Occipital lobe (tissue), 1 donor: ENCODE measurements at regions not wholly inside any gene's neighbourhood (a gene's known extent, or its start where the extent isn't known, plus 50 kb on each side); places are given as distances from the start of the nearest gene placed in this dataset.
"Not testable (repeated sequence)": the region's sequence is repeated elsewhere in the genome, so short reads cannot be mapped to it uniquely, and the experiment has no call there.

Experiments used
- DNase-seq: peaks from one replicate; lab custom pipeline; 2025; lab: John Stamatoyannopoulos, UW

DNA sequence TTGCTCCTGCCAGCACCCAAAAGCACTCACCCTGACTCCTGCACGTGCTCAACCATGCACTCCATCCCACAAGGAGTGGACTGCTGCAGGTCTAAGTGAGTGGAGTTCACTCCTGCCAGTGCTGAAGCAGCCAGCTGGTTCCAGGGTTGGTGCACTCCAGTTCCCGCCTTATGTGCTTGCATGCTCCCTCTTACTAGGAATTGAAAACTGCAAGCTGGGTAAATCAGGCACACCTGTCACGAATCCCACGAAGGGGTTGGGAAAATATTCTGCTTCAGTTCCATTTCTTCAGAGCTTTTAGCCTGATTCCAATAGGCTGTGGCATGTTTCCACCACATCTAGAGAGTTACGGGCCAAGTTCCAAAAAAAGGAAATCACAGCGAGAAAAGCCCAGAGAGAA lies 1365.5 kb upstream of the CHAC2 start:
- no peak for DNase-seq

DNA sequence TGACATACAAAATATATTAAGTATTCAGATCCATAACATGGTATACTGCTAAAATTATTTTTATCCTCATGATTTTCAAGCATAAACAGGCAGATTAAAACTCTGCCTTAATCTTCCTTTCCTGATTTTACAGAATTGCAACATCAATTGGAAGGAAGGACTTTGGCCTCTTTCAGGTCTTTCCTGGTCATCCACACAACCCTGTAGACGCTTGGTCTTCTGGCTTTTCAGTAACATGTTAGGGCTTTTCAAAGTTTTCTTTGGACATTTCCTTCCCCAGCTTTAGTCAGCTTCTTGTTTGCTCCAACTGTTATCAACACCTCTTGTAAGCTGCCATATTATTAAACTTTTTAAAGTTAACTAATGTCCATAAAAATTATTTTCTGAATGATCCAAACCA lies 1364.9 kb upstream of the NRXN1 start:
- no peak for DNase-seq

DNA sequence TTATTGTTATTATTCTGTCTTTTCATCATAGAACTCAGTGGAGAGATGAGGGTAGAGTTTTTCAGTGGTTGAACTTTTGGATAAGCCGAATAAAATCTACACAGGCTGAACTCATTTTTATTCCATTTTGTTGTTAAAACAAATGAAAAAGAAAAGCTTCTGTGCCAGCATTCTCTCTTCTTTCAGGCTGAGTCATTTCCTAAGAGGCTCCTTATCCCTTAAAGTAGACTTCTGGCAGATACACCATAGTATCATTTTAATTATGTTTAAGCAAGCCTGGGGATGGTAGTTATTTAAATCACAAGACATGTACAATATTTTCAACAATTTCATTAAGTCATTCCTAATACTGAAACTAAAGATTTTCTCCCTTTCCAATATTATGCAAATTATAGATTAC lies 1364.0 kb upstream of the NRXN1 start:
- no peak for DNase-seq

DNA sequence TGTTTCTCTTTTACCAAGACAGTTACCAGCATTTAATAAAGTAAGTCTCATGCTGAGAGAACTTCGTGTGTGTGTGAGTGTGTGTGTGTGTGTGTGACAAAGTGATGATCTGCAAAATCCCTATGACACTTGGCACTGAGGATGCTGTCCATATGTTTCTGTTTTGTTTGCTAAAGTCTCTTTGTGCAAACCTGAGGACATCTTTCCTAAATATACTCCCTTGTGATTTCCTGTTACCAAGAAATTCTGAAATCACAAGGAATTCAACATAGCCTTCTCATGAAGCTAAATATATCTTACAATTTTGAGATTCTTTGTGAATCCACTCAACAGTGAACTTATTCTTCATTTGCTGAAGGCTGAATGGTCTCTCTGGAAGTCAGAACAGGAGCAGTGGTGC lies 1359.7 kb upstream of the NRXN1 start:
- no peak for DNase-seq

DNA sequence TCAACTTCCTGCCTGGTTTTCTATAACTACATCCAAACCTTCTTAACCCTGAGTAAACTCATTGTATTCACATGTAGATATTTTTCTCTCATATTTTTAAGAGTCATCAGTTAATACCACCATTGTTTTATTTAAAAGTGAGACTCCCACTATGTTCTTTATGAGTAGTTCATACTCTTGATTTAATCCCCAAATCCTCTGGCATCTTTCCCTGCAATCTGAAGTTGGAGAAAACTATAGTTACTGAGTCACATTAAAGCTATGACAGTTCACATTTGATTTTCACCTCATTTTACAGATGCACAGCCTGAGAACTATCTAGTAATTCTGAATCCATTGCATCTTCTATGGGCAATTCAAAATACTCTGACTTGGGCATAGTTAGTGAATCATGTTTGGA lies 1358.7 kb upstream of the NRXN1 start:
- DNase-seq, result no peak

DNA sequence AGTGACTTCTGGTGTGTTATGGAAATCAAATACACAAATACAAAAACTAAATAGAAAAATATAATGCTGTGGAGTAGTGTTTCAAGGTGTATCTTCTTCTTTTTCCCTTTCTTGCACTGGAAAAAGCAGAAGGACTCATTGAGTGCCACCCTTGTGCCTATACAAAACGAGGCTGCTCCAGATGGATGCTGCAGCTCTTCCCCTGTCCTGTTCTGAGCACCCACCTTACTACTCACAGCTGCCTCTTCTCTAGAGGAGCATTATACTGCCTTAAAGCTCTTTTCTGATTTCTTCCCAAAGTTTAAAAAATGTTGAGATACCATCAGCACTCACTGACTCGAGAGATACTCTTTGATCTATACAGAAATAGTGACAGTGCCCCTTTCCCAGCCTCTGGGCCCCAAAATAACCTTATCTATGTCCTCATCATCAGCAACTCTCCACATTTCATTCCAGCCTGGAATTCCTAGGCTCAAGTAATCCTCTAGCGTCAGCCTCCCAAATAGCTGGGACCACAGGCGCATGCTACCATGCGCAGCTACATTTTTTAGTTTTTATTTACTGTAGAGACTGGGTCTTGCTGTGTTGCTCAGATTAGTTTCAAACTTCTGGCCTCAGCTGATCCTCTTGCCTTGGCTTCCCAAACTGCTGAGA lies 1356.1 kb upstream of the NRXN1 start:
- DNase-seq, result no peak

DNA sequence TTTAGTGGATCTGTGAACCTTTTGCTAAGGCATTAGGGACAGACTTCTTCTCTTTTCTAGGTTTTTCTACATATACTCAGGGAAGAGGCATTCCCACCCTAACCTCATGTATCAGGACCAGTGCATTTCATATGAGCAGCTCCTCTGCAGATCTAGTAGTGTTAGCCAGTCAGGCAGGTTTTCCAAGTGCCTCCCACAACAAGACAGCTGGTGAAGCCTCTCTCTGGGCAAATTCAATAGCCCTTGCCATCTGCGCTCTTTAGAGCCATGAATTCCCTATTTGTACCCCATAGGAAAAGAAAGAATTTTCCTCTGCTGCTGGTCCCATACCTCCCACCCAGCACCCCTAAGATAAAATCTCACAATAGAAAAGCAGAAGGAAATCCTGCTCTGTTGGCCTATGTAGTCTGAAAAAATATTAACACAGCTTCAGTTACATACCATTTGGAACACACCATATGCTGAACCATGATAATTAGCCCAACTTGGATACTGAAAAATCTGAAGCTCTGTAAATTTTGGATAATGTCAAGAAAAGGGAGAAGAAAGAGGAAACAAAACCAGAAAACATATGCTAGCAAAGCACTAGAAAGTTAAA lies 1354.6 kb upstream of the NRXN1 start:
- DNase-seq, result no peak

DNA sequence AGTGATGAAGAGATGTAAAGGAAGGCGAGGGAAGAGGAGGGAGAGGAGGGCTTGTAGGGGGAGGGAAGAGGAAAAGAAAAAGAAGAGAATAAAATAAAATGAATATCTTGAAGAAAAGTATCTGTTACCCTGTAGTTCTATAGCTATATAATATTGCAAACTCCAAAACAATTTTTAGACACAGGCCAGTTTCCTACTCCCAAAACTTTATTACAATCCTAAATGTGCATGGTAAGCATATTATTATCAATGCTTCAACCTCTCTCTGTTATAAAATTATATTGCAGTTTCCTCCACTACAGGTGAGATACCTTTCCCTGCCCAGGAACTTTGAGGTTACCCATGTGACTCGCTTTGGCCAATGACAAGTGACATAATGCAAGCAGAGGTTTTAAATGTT lies 1351.6 kb upstream of the NRXN1 start:
- no peak for DNase-seq

DNA sequence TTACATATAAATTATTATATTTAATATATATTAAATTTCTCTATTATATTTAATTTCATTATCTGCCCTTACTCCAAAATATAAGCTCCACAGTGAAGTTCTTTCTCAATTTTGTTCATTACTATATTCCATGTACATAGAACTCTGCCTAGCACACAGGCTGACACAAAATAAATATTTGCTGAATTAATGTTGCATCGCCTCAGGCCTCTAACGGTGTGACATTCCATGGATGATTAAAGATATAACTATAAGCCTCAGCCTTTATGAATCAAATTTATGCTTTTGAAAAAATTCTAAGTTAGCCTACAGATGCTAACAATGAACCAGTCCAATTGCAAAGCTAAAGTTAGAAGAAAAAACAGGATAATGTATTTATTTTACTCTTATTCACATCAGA lies 1337.2 kb upstream of the NRXN1 start:
- no peak for DNase-seq

DNA sequence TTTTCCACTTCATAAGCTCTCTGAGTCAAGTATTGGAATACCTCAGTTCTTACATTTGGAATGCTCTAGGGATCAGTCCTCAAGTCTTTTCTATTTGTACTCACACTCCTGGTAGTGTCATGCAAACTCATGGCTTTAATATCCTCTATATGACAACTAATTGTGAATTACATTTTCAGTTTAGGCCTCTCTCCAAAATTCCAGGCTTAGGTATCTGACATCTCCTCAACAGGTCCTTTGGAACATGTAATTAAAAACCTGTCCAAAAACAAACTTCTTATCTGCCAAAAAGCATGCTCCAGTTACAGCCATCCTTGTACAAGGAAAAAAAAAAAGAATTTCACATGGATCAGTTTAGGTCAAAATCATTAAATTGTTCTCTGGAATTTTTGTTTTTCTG lies 1336.2 kb upstream of the NRXN1 start:
- DNase-seq, result no peak

DNA sequence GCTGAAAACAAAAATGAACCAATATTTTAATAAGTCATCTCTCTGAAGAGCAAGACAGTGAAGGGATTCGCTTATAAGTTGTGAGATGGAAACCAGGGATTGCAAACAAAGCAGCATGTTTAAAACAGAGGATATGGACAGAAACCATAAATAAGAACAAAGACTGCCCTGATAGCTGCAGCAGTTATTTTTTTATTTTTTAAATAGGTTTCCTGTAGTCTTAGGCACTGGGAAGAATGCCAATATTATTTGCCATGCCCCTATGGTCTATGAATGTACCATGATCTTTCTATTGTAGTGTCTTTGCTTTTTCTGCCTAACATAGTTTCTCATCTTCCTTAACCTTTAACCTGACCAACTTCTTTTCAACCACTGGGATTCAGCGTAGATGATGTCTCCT lies 1334.0 kb upstream of the NRXN1 start:
- no peak for DNase-seq

DNA sequence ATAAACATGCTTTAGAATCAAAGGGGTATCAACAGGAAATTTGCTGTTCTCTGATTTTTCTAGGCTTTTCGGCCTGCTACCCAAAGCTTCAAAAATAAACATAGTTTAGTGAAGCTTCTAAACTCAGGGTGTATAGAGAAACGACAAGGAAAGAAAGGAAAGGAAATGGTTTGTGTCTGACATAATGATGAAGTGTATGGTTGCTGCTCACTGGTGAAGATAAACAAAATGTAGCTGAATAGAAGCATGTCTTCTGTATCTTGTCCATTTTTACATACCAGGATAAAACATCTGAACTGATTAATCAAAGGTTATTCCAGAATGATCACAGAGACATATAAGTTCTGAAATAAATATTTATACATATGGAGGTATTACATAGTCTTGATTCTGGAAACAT lies 1324.6 kb upstream of the NRXN1 start:
- DNase-seq, result no peak

DNA sequence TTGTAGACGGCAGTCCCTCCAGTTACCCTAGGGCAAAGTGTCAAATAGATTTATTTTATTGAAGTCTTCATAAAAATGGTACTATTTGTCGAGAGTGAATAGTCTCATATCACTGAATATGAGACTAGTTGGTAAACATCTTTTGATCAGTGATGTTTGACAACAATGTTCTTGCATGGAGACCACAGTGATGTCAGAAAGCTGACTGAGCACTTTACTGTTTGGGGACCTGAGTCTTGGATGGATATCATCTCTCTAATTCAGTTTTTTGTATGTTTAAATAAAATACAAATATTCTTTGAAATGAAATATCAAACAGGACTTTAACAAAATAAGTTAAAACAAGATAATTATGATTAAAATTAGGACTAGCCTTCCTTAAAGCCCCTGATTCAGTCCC lies 1315.4 kb upstream of the NRXN1 start:
- DNase-seq, result no peak

DNA sequence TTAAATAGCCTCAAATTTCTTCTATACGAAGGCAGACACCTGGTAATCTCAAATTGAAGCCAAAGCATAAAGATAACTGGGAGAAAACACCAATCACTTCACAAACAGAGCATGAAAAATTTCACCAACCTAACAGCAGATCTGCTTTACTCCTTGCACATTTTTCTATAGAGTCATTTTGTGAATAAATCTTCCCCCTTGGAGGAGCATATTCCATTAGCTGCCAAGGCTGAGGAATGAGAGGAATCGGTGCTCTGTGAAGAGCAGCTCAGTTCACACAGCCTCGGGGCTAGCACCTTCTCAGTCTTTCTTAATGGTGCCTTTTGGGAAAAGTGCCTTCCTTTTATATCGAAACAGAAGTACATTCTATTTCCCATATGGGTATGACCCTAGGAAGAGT lies 1313.7 kb upstream of the NRXN1 start:
- DNase-seq, result no peak

DNA sequence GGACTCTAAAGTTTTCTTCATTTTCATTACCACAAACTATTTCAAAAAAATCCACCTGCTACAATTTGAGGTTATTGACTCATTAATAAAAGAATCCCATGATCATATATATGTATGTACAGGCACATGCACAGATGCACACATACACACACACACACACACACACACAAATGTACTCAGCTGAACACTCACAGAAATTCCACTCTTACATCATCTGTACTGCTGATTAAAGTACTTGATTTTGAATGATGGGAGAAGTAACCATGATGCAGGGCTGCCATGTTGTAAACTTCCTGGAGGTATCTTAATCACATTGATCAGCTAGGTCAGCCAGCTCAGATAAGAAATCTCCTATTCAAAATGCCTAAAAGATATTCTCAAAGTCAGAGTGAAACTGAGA lies 1313.2 kb upstream of the NRXN1 start:
- no peak for DNase-seq

DNA sequence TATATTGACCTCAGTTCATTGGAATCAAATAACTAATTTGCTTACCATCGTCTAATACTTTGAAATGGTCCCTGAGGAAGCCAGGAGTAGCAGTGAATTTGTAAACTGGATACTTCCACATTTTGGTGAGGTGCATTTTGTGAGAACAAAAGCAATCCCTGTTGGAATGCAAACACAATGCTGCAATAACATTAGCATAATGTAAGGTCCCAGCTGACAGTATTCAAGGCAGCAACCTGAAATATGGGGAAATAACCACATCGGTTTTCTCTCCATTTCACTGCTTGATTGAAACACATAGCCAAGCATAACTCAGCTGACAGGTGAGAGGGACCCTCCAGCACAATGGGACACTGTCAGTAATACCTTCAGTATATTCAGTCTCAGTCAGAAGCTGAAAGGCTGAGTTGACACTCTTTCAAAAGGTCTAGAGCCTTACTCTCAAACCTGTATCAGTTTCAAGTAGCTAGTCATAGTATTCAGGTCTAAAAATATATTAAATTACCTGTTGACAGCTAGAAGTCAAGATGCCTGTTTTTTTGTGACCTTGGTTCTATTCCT lies 1311.9 kb upstream of the NRXN1 start:
- DNase-seq, result no peak

DNA sequence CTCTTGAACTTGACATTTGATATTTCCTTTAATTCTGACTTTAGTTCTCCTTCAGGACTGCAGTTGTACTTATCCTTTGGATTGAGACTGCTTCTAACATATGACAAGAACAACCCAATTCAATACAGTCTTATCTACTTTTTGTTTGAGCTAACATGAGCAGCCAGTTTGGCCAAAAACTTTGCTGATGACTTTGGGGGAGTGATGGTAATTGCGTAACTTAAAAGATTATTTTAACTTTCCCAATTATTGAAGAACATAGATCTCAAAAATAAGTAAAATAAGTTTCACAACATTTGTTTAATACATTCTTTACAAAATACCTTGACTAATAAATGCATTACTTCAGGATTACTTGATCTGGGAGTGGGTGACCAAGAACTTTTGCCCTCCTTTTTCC lies 1311.1 kb upstream of the NRXN1 start:
- DNase-seq, result no peak

DNA sequence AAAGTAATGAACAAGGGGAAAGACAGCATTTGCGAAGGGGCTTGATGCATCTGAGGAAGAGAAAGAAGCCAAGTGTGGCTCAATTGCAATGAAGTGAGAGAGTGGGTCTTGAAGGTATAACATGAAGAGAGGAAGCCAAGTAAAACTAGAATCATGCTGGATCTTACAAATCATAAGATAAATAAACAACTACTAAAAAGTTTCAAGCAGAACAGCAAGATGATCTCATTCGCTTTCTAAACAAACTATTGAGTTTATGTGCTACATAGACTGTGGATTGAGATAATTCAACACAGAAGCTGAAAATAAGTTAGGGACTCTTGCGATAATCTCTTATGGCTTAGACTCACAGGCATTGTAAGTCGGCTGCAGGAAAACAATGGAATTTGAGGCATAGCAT lies 1310.5 kb upstream of the NRXN1 start:
- no peak for DNase-seq

DNA sequence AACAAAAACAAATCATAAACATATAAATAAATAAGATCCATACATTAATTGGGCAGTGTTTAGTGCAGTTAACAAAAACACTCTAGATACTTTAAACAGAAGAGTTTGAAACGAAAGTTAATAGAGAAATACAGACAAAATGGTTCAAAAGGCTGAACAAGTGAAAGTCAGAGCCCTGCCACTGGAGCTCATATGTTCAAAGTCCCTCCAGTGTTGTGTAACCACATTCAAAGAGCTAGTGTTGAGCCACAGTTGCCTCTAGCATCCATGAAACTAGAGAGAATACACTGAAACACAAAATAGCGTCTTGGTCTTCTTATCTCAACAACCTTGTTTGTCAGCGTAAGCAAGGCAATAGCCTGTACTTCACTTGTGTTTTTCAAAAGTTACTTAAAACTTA lies 1309.8 kb upstream of the NRXN1 start:
- no peak for DNase-seq

DNA sequence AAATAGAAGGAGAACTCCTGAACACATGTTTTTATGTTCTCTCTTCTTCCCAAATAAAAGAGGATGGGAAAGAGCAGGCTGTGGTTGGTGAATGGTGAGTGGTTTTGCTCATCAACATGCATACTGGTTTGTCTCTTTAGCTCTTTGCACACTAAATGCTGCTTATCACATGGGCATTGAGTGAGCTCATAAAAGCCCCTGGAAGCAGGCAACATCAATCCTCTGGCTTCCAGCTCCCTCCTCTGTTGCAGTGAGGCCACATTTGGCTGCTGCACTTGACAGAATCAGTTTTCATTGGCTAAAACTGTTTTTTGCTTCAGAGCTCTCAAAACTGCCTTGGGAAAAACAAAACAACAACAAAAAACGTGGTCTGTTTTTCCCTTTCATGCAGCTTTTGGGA lies 1308.2 kb upstream of the NRXN1 start:
- DNase-seq, result no peak

DNA sequence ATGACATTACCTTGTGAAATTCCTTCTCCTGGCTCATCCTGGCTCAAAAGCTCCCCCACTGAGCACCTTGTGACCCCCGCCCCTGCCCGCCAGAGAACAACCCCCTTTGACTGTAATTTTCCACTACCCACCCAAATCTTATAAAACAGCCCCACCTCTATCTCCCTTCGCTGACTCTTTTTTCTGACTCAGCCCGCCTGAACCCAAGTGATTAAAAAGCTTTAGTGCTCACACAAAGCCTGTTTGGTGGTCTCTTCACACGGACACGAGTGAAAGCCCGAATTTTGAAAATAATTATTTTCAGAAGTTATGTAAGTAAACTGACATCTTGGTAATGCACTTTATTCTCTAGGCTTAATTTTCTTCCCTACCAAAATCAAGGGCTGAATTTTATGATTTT lies 1305.9 kb upstream of the NRXN1 start:
- DNase-seq, result not testable (repeated sequence)

DNA sequence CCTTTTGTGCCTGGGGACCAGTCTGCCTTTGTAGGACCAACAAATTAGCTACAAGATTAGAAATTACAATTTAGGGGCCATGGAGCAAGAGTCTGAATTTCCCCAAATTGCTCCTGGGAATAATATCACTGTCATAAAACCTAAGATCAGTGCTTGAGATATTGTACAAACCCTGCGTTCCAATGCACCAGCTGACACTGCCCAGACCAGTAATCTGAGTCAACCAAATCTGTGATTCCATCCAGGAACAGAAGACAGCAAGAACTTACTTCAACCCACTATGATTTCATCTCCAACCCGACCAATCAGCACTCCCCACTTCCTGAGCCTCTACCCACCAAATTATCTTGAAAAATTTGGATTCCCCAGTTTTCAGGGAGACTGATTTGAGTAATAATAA lies 1305.0 kb upstream of the NRXN1 start:
- DNase-seq, result no peak

DNA sequence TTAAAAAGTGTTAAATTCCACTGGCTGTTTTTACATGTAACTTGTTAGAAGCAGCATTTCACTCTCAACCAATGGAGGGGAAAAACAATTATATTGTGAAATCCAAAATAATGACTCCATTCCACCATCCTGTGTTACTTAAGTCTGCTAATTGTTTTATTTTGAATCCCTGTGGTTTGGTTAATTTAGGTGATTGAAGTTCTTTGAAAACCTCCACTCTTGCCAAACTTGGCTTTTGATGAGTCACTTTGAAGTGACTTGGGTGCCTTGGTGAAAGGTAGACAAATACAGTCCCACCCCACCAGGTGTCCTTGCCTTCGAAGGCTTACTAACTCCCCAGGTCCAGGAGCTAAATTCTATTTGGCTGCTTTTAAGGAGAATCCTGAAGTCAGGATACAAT lies 1303.8 kb upstream of the NRXN1 start:
- no peak for DNase-seq

DNA sequence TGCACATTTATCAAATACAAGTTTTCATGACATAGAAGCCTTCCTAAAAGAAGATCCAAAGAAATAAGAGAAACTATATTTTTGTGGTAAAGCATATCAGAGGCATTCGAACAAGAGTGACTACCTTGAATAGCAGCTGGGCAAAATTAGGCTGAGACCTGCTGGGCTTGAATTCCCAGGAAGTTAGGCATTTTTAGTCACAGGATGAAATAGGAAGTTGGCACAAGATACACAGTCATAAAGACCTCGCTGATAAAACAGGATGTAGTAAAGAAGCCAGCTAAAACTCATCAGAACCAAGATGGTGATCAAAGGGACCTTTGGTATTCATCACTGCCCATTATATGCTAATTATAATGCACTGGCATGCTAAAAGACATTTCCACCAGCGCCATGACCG lies 1302.3 kb upstream of the NRXN1 start:
- no peak for DNase-seq
